Breast epithelium (tissue), 3 donors: ENCODE measurements at regions not wholly inside any gene's neighbourhood (a gene's known extent, or its start where the extent isn't known, plus 50 kb on each side); places are given as distances from the start of the nearest gene placed in this dataset.

Experiments
- CTCF ChIP-seq, 3 donors: fragments of 450-650 bp; IDR thresholded peaks; one replicate each; pipeline ENCODE4 v1.5.1; 2016 to 2017; ENCODE audit warnings: antibody characterized with exemption in 3 of 3, mild to moderate bottlenecking in 3 of 3, moderate library complexity in 3 of 3
- POLR2AphosphoS5 ChIP-seq, 3 donors: sonication (generic); formaldehyde crosslinking; IDR thresholded peaks; one replicate each; pipeline ENCODE4 v1.6.1; 2017; ENCODE audit warnings: antibody characterized with exemption in 3 of 3

GRCh38 chr16:35452471-35452870 lies 1993.1 kb downstream of the TP53TG3F start:
- TF ChIP-seq CTCF (IDR thresholded peaks at IDR 0.05) = no peak
- no peak for TF ChIP-seq POLR2AphosphoS5 (IDR thresholded peaks at IDR 0.05)
